PFSK-1 (cell line): ENCODE measurements at regions not wholly inside any gene's neighbourhood (a gene's known extent, or its start where the extent isn't known, plus 50 kb on each side); places are given as distances from the start of the nearest gene placed in this dataset.

Experiments
- FOXP2 ChIP-seq: optimal IDR thresholded peaks from 2 replicates; pipeline ENCODE3; 2011; ENCODE audit warnings: borderline replicate concordance, control low read depth, inconsistent platforms; ENCODE audit not compliant: insufficient read depth; ENCODE audit errors: extremely low read length, extremely low read depth
- POLR2AphosphoS5 ChIP-seq: IDR thresholded peaks from 2 replicates; pipeline ENCODE4 v1.6.1; 2012; ENCODE audit warnings: low read depth, mild to moderate bottlenecking, control low read depth, low read length, moderate library complexity
- REST ChIP-seq, 2 experiments: IDR thresholded peaks; 2 replicates each; pipeline versions ENCODE4 v1.6.1 to v1.8.0; 2011 to 2012; ENCODE audit warnings: low read depth in 2 of 2, low read length in 2 of 2, control low read depth in 1 of 2, inconsistent platforms in 1 of 2, mild to moderate bottlenecking in 1 of 2, moderate library complexity in 1 of 2; ENCODE audit not compliant: insufficient read depth in 1 of 2
- SIN3A ChIP-seq: IDR thresholded peaks from 2 replicates; pipeline ENCODE4 v1.6.1; 2012; ENCODE audit warnings: mild to moderate bottlenecking, low read length, moderate library complexity, borderline replicate concordance; ENCODE audit not compliant: insufficient read depth
- TAF1 ChIP-seq: IDR thresholded peaks from 2 replicates; pipeline ENCODE4 v1.6.1; 2012; ENCODE audit warnings: low read length, control low read depth, borderline replicate concordance; ENCODE audit not compliant: insufficient read depth

DNA sequence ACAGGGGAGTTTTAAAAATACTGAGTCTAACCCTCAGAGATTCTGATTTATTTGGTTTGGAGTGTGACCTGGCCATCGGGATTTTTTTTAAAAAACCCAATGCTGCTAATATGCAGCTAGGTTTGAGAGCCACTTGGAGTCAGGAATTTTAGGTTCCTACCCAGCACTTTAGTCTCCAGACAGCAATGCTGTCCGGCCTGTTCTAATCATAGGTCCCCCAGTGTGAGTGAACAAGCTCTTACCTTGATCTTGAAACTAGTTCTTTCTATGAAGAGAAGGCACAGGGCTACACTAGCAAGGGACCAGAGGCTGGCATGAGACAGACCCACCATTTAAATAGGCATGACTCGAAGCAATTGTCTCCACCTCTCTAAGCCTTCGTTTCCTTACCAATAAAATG is 103.5 kb downstream of the SMIM20 start:
- TF ChIP-seq SIN3A: no peak
- no peak for TF ChIP-seq REST (IDR thresholded peaks at IDR 0.05; ENCODE audit: insufficient read depth in 1 of 2, low read depth in 2 of 2, low read length in 2 of 2)
- TF ChIP-seq FOXP2: no peak
- TF ChIP-seq POLR2AphosphoS5: no peak
- no peak for TF ChIP-seq TAF1

GRCh38 chr4:26020083-26020668 is 106.2 kb downstream of the SMIM20 start:
- TF ChIP-seq SIN3A (no peak), POLR2AphosphoS5 (no peak), TAF1 (no peak), FOXP2 (no peak)

DNA sequence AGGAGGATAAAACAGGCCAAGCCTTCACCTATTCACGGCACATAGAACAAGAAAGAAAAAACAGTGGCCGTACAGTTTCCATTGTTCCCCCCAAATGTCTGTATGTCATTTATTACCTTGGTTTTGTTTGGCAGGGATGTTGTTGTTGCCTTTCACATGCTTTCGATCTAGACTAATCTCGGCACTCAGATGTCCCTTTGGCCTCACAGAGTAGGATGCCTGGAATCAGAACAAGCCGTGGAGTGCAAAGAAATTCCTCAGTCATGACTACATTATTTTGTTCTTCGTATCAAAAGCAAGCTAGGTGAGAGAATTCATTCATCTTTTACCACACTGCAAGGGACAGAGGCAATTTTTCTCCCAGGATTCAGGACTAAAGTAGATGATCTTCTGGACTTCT is 106.9 kb downstream of the SMIM20 start:
- TF ChIP-seq FOXP2 (no peak), SIN3A (no peak), POLR2AphosphoS5 (no peak), TAF1 (no peak), REST (IDR thresholded peaks at IDR 0.05; ENCODE audit: insufficient read depth in 1 of 2, low read depth in 2 of 2, low read length in 2 of 2) (no peak)

DNA sequence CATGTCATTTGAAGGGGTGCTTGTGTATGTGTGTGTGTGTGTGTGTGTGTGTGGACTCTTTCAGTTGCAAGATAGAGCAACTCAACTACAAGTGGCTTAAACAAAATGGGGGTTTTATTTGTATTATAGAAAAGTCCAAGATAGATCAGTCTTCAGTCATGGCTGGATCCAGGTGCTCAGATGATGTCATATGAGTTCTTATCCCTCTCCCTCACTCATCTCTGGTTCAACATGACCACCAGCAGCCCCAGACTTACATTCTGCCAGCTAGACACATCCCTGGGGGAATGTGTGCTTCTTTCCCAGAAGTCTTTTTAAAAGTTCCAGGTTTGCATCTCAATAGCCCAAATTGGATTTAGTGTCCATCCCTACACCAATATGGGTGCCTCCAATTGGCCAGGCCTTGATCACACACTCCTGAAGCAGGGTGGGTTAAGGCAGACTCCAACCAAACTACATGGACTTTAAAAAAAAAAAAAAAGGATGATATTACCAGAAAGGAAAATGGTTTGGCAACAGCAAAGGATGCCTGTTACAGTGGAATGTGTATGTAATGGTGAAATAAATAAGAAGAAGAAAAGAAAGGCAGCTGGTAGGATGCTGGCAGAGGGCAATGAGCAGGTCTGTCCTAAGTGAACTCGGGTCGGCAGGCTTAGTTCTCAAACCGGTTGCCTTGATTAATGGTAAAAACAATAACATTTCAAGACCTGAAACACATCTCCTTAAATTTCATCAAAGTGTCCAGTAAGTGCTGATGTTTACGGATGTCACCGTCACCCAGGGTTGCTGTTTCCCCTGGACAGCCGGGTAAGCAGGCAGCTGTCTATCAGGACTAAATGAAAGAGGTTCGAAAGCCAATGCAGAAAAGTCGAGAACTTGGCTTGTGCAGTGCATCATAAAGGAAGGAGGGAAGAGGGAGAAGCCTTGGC is 107.7 kb downstream of the SMIM20 start:
- TF ChIP-seq FOXP2 (no peak), SIN3A (no peak), POLR2AphosphoS5 (no peak), REST (IDR thresholded peaks at IDR 0.05; ENCODE audit: insufficient read depth in 1 of 2, low read depth in 2 of 2, low read length in 2 of 2) (no peak), TAF1 (no peak)

- TF ChIP-seq REST (IDR thresholded peaks at IDR 0.05; ENCODE audit: insufficient read depth in 1 of 2, low read depth in 2 of 2, low read length in 2 of 2) (no peak), POLR2AphosphoS5 (no peak), TAF1 (no peak), FOXP2 (no peak), SIN3A (no peak)
Observed at GRCh38 chr4:26022346-26023202, 108.6 kb downstream of the SMIM20 start.
